SK-N-SH (cell line): ENCODE measurements at regions not wholly inside any gene's neighbourhood (a gene's known extent, or its start where the extent isn't known, plus 50 kb on each side); places are given as distances from the start of the nearest gene placed in this dataset.

ENCODE experiments used
- CTCF ChIA-PET: fragments of 300-600, 350-600 bp; formaldehyde crosslinking; extraction: SDS; loops from one replicate; lab custom pipeline; 2021; lab: Yijun Ruan, JAX
- POLR2A ChIA-PET: fragments of 350-600 bp; sonication (Branson Sonifier 250); formaldehyde crosslinking; extraction: SDS; loops from one replicate; lab custom pipeline; 2020; ENCODE audit warnings: antibody characterized with exemption, inconsistent platforms; lab: Yijun Ruan, JAX
- DNase-seq: peaks from one replicate; pipeline ENCODE4 v3.0.0; 2012
- H2AFZ ChIP-seq: fragments of 200-600 bp; sonication (generic); 2 replicates; pipeline ENCODE4 v1.8.1; 2016; ENCODE audit warnings: antibody characterized with exemption, mild to moderate bottlenecking, low read depth
- H3F3A ChIP-seq: fragments of 200-600 bp; sonication (generic); replicated peaks from 2 replicates; pipeline ENCODE3; 2016; ENCODE audit warnings: antibody characterized with exemption, mild to moderate bottlenecking; ENCODE audit not compliant: insufficient read depth
- H3K27ac ChIP-seq, 2 experiments: fragments of 200-500 bp in 1 of 2; fragments of 200-600 bp in 1 of 2; sonication (Bioruptor generic) in 1 of 2; sonication (generic), shearing (Covaris generic) in 1 of 2; 2 replicates each; pipeline versions ENCODE4 v1.5.1 to v1.6.1; 2014 to 2016; ENCODE audit warnings: low read depth in 2 of 2, inconsistent platforms in 1 of 2, low read length in 1 of 2, mild to moderate bottlenecking in 1 of 2, mixed read lengths in 1 of 2
- H3K27me3 ChIP-seq: fragments of 200-600 bp; sonication (generic), shearing (Covaris generic); 2 replicates; pipeline ENCODE4 v1.6.1; 2016; ENCODE audit warnings: mixed run types; ENCODE audit not compliant: insufficient read depth
- H3K36me3 ChIP-seq, 2 experiments: fragments of 200-500 bp in 1 of 2; fragments of 200-600 bp in 1 of 2; sonication (Bioruptor generic) in 1 of 2; sonication (generic) in 1 of 2; replicated peaks in 1 of 2; 2 replicates each; pipeline versions ENCODE3 to v1.5.1; 2014 to 2016; ENCODE audit warnings: low read length in 1 of 2, mild to moderate bottlenecking in 1 of 2; ENCODE audit not compliant: insufficient read depth in 2 of 2, control insufficient read depth in 1 of 2
- H3K4me1 ChIP-seq, 2 experiments: fragments of 200-500 bp in 1 of 2; fragments of 200-600 bp in 1 of 2; sonication (Bioruptor generic) in 1 of 2; sonication (generic), shearing (Covaris generic) in 1 of 2; 2 replicates each; pipeline versions ENCODE4 v1.5.1 to v1.6.1; 2014 to 2016; ENCODE audit warnings: low read depth in 1 of 2, low read length in 1 of 2, mixed run types in 1 of 2; ENCODE audit not compliant: insufficient read depth in 2 of 2, control insufficient read depth in 1 of 2
- H3K4me2 ChIP-seq: fragments of 200-600 bp; sonication (generic), shearing (Covaris generic); 2 replicates; pipeline ENCODE4 v1.6.1; 2017; ENCODE audit warnings: mixed run types
- H3K4me3 ChIP-seq, 2 experiments: fragments of 200-500 bp in 1 of 2; fragments of 200-600 bp in 1 of 2; sonication (Bioruptor generic) in 1 of 2; sonication (generic), shearing (Covaris generic) in 1 of 2; 2 replicates each; pipeline versions ENCODE4 v1.5.1 to v1.8.1; 2014 to 2016; ENCODE audit warnings: low read depth in 2 of 2, inconsistent platforms in 1 of 2, low read length in 1 of 2, mild to moderate bottlenecking in 1 of 2, mixed read lengths in 1 of 2, moderate library complexity in 1 of 2
- H3K79me2 ChIP-seq: fragments of 200-600 bp; sonication (generic); 2 replicates; pipeline ENCODE4 v1.8.1; 2017; ENCODE audit warnings: mild to moderate bottlenecking; ENCODE audit not compliant: insufficient read depth
- H3K9ac ChIP-seq: fragments of 200-600 bp; sonication (generic); 2 replicates; pipeline ENCODE4 v1.6.1; 2017; ENCODE audit warnings: mixed run types
- H3K9me2 ChIP-seq: fragments of 200-600 bp; sonication (generic); 2 replicates; pipeline ENCODE4 v1.6.1; 2017; ENCODE audit warnings: mixed run types
- H3K9me3 ChIP-seq: fragments of 200-600 bp; sonication (generic); 2 replicates; pipeline ENCODE4 v1.6.1; 2017; ENCODE audit warnings: mixed run types, mild to moderate bottlenecking, moderate library complexity
- H4K20me1 ChIP-seq: fragments of 200-600 bp; sonication (generic); 2 replicates; pipeline ENCODE4 v1.6.1; 2017; ENCODE audit warnings: mild to moderate bottlenecking, mixed run types; ENCODE audit not compliant: insufficient read depth
- CHD2 ChIP-seq: fragments of 150-350 bp; IDR thresholded peaks from 2 replicates; pipeline ENCODE4 v1.6.1; 2018; ENCODE audit warnings: low read length; ENCODE audit not compliant: partially characterized antibody
- CTCF ChIP-seq: fragments of 200-600 bp; sonication (generic); IDR thresholded peaks from 2 replicates; pipeline ENCODE4 v1.6.1; 2017; ENCODE audit warnings: antibody characterized with exemption, mild to moderate bottlenecking, moderate library complexity
- EP300 ChIP-seq, 2 experiments: IDR thresholded peaks; 2 replicates each; pipeline versions ENCODE4 v1.4.0 to v1.6.1; 2012; ENCODE audit warnings: borderline replicate concordance in 1 of 2, low read depth in 1 of 2, low read length in 1 of 2
- EZH2phosphoT487 ChIP-seq: fragments of 200-600 bp; sonication (generic); IDR thresholded peaks from 2 replicates; pipeline ENCODE4 v1.6.1; 2017; ENCODE audit warnings: low read depth, mixed run types, mild to moderate bottlenecking, antibody characterized with exemption, moderate library complexity, borderline replicate concordance
- FOSL2 ChIP-seq: IDR thresholded peaks from 2 replicates; pipeline ENCODE4 v1.4.0; 2012; ENCODE audit warnings: low read depth, mild to moderate bottlenecking, moderate library complexity, borderline replicate concordance
- FOXJ3 ChIP-seq: sonication (generic); formaldehyde crosslinking; IDR thresholded peaks from 2 replicates; pipeline ENCODE4 v1.5.1; 2020; ENCODE audit warnings: mild to moderate bottlenecking, missing genetic modification reagents
- GATA2 ChIP-seq: sonication (generic); formaldehyde crosslinking; IDR thresholded peaks from 2 replicates; pipeline ENCODE4 v1.5.0; 2020; ENCODE audit warnings: mild to moderate bottlenecking, missing genetic modification reagents
- IRF3 ChIP-seq: fragments of 150-350 bp; IDR thresholded peaks from 2 replicates; pipeline ENCODE4 v1.6.1; 2016; ENCODE audit warnings: mild to moderate bottlenecking, low read depth, low read length
- JUND ChIP-seq: IDR thresholded peaks from 2 replicates; pipeline ENCODE4 v1.4.0; 2012
- MAX ChIP-seq: IDR thresholded peaks from 2 replicates; pipeline ENCODE4 v1.4.0; 2012; ENCODE audit warnings: low read depth
- MEF2A ChIP-seq: IDR thresholded peaks from 2 replicates; pipeline ENCODE4 v1.4.0; 2012; ENCODE audit warnings: low read depth, borderline replicate concordance
- MXI1 ChIP-seq: IDR thresholded peaks from 2 replicates; pipeline ENCODE4 v1.6.1; 2012; ENCODE audit warnings: mild to moderate bottlenecking, low read depth, low read length, improper control_type of control experiment
- PBX3 ChIP-seq: IDR thresholded peaks from 2 replicates; pipeline ENCODE4; 2012
- POLR2AphosphoS5 ChIP-seq: IDR thresholded peaks from 2 replicates; pipeline ENCODE4 v1.6.1; 2012; ENCODE audit warnings: low read depth, low read length
- RAD21 ChIP-seq: IDR thresholded peaks from 2 replicates; pipeline ENCODE4 v1.6.1; 2012; ENCODE audit warnings: mild to moderate bottlenecking, low read length
- RCOR1 ChIP-seq: fragments of 150-350 bp; IDR thresholded peaks from 2 replicates; pipeline ENCODE4 v1.6.1; 2017; ENCODE audit warnings: antibody characterized with exemption, low read length
- SMC3 ChIP-seq: IDR thresholded peaks from 2 replicates; pipeline ENCODE4 v1.6.1; 2012; ENCODE audit warnings: low read depth, low read length, improper control_type of control experiment
- TAF1 ChIP-seq: IDR thresholded peaks from 2 replicates; pipeline ENCODE4 v1.6.1; 2012; ENCODE audit warnings: low read depth, mild to moderate bottlenecking, low read length, moderate library complexity, borderline replicate concordance
- TEAD4 ChIP-seq: IDR thresholded peaks from 2 replicates; pipeline ENCODE4 v1.4.0; 2012; ENCODE audit warnings: mild to moderate bottlenecking, borderline replicate concordance; ENCODE audit not compliant: insufficient read depth
- USF2 ChIP-seq: fragments of 150-350 bp; IDR thresholded peaks from 2 replicates; pipeline ENCODE4 v1.6.1; 2017; ENCODE audit warnings: antibody characterized with exemption, low read length, low read depth, borderline replicate concordance
- ZBTB33 ChIP-seq: IDR thresholded peaks from 2 replicates; pipeline ENCODE4 v1.4.0; 2012; ENCODE audit warnings: low read depth, borderline replicate concordance
- WGBS: methylation state at CpG from one replicate; pipeline ENCODE4 v1.1.6; 2017; ENCODE audit warnings: low lambda C conversion rate; 5-methylcytosine and 5-hydroxymethylcytosine counted together

GRCh38 chr2:43075811-43076585 lies 150.4 kb downstream of the ZFP36L2 start (continued):
- TF ChIP-seq IRF3 (no peak), MXI1 (no peak), MAX (no peak), EZH2phosphoT487 (no peak)

- H3K4me2 ChIP-seq: peak overlapping the region; percentile 60
- ChIA-PET POLR2A (no interaction called here), CTCF (interaction anchor here (0.6 to 0.7 kb wide), 2 partner anchors 8 to 467 kb away, joined by 3 read pairs; no protein-coding TSS in a partner anchor)
- 4% methylated on average over 4 of the region's 4 CpGs for WGBS
- H3K4me3 ChIP-seq: no peak overlapping the region
- peaks cover 23% of the 10 kb centered on the region for H3F3A ChIP-seq
- H3K27ac ChIP-seq: peak overlapping the region; percentile 95 to 99
- peak; percentile 66 for DNase-seq
- peak overlapping the region; percentile 67 for H3K9ac ChIP-seq
- no peaks in the 10 kb centered on the region for H3K79me2 ChIP-seq
- no peaks in the 10 kb centered on the region for H4K20me1 ChIP-seq
- H3K36me3 ChIP-seq: no peaks in the 10 kb centered on the region
- H2AFZ ChIP-seq: no peak overlapping the region
- no peaks in the 10 kb centered on the region for H3K9me2 ChIP-seq
- H3K27me3 ChIP-seq: no peaks in the 10 kb centered on the region
- peaks cover 49 to 65% of the 10 kb centered on the region in 2 experiments for H3K4me1 ChIP-seq
- no peaks in the 10 kb centered on the region for H3K9me3 ChIP-seq
- no peak for TF ChIP-seq MEF2A
- no peak for TF ChIP-seq JUND
- no peak for TF ChIP-seq USF2
- peak; percentile 77 for TF ChIP-seq RCOR1
- no peak for TF ChIP-seq PBX3
- TF ChIP-seq EP300 (IDR thresholded peaks at IDR 0.05; ENCODE audit: borderline replicate concordance in 1 of 2, low read depth in 1 of 2, low read length in 1 of 2): peak in 1 of 2 experiments; percentile 77; a peak in 2 of 4 replicates
- peak; percentile 44 for TF ChIP-seq CTCF
- no peak for TF ChIP-seq CHD2
- TF ChIP-seq FOSL2: no peak
- TF ChIP-seq POLR2AphosphoS5: peak; percentile 83
- TF ChIP-seq ZBTB33: no peak
- TF ChIP-seq FOXJ3 (CRISPR knock-in tag): no peak
- TF ChIP-seq RAD21: peak; percentile 41
- no peak for TF ChIP-seq IRF3
- no peak for TF ChIP-seq GATA2 (CRISPR knock-in tag)
- no peak for TF ChIP-seq TEAD4
- TF ChIP-seq TAF1: peak; percentile 75
- no peak; the same call in 1 of the 2 replicates for TF ChIP-seq SMC3
- peak; percentile 57; the same call in 1 of the 2 replicates for TF ChIP-seq MXI1
Observed at GRCh38 chr2:43075054-43075593, 151.3 kb downstream of the ZFP36L2 start.
